HEK293T (cell line): ENCODE measurements at regions not wholly inside any gene's neighbourhood (a gene's known extent, or its start where the extent isn't known, plus 50 kb on each side); places are given as distances from the start of the nearest gene placed in this dataset.

Source experiments
- CTCF ChIA-PET: fragments of 350-600 bp; formaldehyde crosslinking; extraction: SDS; loops from one replicate; lab custom pipeline; 2021; ENCODE audit warnings: antibody characterized with exemption, inconsistent platforms; lab: Yijun Ruan, JAX
- POLR2A ChIA-PET: fragments of 350-600 bp; formaldehyde crosslinking; extraction: SDS; loops from one replicate; lab custom pipeline; 2020; ENCODE audit warnings: antibody characterized with exemption, inconsistent platforms; lab: Yijun Ruan, JAX
- DNase-seq: peaks from one replicate; pipeline ENCODE4 v3.0.0; 2012; ENCODE audit warnings: mixed read lengths; ENCODE audit errors: extremely low spot score
- ARNT ChIP-seq: fragments of 450-650 bp; IDR thresholded peaks from 2 replicates; pipeline ENCODE4 v1.6.1; 2017; ENCODE audit warnings: mild to moderate bottlenecking
- BHLHE40 ChIP-seq: fragments of 450-650 bp; IDR thresholded peaks from 2 replicates; pipeline ENCODE4 v1.6.1; 2016; ENCODE audit warnings: mild to moderate bottlenecking, moderate library complexity, borderline replicate concordance
- CTBP1 ChIP-seq: fragments of 450-650 bp; IDR thresholded peaks from 2 replicates; pipeline ENCODE4 v1.6.1; 2016; ENCODE audit warnings: borderline replicate concordance
- ELF4 ChIP-seq: fragments of 450-650 bp; IDR thresholded peaks from 2 replicates; pipeline ENCODE4 v1.6.1; 2017; ENCODE audit warnings: antibody characterized with exemption
- FOXA1 ChIP-seq: fragments of 450-650 bp; IDR thresholded peaks from 2 replicates; pipeline ENCODE4 v1.6.1; 2016; ENCODE audit warnings: mild to moderate bottlenecking
- FOXK2 ChIP-seq: fragments of 450-650 bp; IDR thresholded peaks from 2 replicates; pipeline ENCODE4 v1.6.1; 2016; ENCODE audit warnings: mild to moderate bottlenecking
- FOXM1 ChIP-seq: fragments of 450-650 bp; IDR thresholded peaks from 2 replicates; pipeline ENCODE4 v1.6.1; 2017; ENCODE audit warnings: mild to moderate bottlenecking, borderline replicate concordance
- HDGF ChIP-seq: fragments of 450-650 bp; IDR thresholded peaks from 2 replicates; pipeline ENCODE4 v1.6.1; 2017; ENCODE audit warnings: antibody characterized with exemption, borderline replicate concordance
- L3MBTL2 ChIP-seq: fragments of 450-650 bp; conservative IDR thresholded peaks from 2 replicates; pipeline ENCODE4 v1.6.1; 2016; ENCODE audit warnings: mild to moderate bottlenecking
- LEF1 ChIP-seq: fragments of 450-650 bp; IDR thresholded peaks from 2 replicates; pipeline ENCODE4 v1.6.1; 2017; ENCODE audit warnings: mild to moderate bottlenecking, borderline replicate concordance
- NFRKB ChIP-seq: fragments of 450-650 bp; IDR thresholded peaks from 2 replicates; pipeline ENCODE4 v1.6.1; 2016; ENCODE audit warnings: mild to moderate bottlenecking, moderate library complexity
- SP1 ChIP-seq: fragments of 450-650 bp; IDR thresholded peaks from 2 replicates; pipeline ENCODE4 v1.6.1; 2017
- SUZ12 ChIP-seq: fragments of 450-650 bp; IDR thresholded peaks from 2 replicates; pipeline ENCODE4 v1.6.1; 2016; ENCODE audit warnings: mild to moderate bottlenecking
- TARDBP ChIP-seq: fragments of 450-650 bp; IDR thresholded peaks from 2 replicates; pipeline ENCODE4 v1.6.1; 2016
- ZNF384 ChIP-seq: fragments of 450-650 bp; IDR thresholded peaks from 2 replicates; pipeline ENCODE4 v1.6.1; 2016
- TF ChIP-seq, protein P1 (sequence below): fragments of 450-650 bp; IDR thresholded peaks from 2 replicates; pipeline ENCODE4 v1.6.1; 2016

DNA sequence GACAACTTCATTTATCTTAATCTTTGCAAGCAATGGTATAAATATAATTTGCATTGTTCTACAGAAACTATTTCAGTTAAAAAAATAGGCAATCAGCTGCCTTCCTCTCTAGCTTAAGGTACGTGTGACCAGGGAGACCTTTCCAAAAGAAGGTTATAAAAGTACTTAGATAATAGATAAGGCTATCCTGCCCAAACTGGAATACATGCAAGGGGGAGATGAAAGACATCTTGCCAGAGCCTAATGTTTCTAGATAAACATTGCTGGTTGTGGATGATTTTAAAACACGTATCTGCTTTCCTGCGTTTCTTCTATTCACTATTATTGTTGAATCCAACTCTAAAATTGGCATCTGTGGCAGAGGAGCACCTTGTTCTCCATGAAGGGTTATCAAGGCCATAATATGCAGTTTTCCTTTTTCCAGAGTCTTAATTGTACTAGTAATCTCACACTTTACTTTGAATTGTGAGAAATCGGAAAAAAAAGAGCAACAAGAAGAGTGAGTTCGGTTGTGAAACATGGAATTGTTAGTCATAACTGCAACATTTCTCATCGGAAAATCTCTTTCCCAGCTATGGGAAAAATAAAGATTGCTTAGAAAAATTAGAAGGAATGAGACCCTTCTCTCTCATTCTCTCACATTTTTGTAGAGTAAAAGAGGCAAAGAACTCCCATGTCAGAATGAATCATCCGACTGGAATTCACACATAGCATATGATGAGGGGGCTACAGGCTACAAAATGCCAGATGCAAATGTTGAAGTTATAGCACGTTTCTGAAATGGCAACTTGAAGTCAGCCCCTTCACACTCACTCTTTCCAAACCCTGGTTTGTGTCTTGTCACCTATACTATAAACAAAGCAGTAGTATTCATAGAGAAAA lies 936.1 kb upstream of the NR2F2 start:
- no peak for DNase-seq
- TF ChIP-seq SUZ12 = no peak
- no peak for TF ChIP-seq FOXM1
- no peak for TF ChIP-seq NFRKB
- TF ChIP-seq FOXK2 = no peak
- TF ChIP-seq LEF1 = no peak
- TF ChIP-seq BHLHE40 = no peak
- ChIA-PET CTCF (no interaction called here), POLR2A (no interaction called here)

DNA sequence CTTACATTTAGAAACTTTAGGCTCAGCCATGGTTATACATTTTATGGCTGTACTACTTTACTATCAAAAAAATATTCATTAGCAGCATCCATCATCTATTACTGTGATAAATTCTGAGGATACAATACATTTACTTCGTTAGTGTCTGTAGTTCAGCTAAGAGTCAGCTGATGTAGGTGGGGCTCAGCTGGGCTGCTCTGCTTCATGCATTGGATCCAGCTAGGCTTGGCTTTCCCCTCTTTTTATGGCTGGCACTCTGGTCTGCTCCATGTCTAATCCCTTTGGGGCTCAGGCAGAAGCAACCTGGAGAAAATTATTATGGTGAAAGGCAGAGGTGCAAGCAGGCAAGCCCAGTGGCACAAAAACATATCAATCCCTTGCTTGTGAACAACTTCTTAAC lies 930.1 kb upstream of the NR2F2 start:
- ChIA-PET POLR2A (no interaction called here), CTCF (no interaction called here)
- TF ChIP-seq SUZ12 = no peak
- TF ChIP-seq ZNF384 = no peak
- no peak for TF ChIP-seq BHLHE40
- no peak for TF ChIP-seq SP1
- no peak for TF ChIP-seq TARDBP
- no peak for TF ChIP-seq LEF1
- no peak for TF ChIP-seq FOXA1
- TF ChIP-seq HDGF = no peak
- no peak for TF ChIP-seq ELF4
- TF ChIP-seq L3MBTL2 = no peak
- TF ChIP-seq FOXM1 = no peak
- TF ChIP-seq, protein P1, sequence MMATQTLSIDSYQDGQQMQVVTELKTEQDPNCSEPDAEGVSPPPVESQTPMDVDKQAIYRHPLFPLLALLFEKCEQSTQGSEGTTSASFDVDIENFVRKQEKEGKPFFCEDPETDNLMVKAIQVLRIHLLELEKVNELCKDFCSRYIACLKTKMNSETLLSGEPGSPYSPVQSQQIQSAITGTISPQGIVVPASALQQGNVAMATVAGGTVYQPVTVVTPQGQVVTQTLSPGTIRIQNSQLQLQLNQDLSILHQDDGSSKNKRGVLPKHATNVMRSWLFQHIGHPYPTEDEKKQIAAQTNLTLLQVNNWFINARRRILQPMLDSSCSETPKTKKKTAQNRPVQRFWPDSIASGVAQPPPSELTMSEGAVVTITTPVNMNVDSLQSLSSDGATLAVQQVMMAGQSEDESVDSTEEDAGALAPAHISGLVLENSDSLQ = no peak
- no peak for TF ChIP-seq FOXK2
- TF ChIP-seq CTBP1 = no peak
- TF ChIP-seq NFRKB = no peak
- no peak for TF ChIP-seq ARNT
- no peak for DNase-seq

DNA sequence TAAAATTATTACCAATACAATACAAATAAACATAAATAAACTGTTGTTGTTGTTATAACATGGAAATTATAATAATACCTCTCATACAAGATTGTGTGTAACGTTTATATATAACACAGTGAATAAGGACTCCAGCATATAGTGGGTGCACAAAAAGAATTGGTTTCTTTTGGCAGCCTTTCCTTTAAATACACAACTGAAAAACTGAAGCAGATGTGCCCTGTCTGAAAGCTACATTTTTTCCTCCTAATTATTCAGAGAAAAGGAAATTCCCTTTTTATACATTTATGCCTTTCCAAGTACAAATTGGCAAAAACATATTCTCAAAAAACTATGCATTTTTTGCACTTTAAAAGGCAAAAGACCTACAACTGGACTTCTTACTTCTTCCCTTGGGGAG lies 928.9 kb upstream of the NR2F2 start:
- no peak for TF ChIP-seq FOXM1
- no peak for TF ChIP-seq NFRKB
- TF ChIP-seq L3MBTL2 = no peak
- TF ChIP-seq SUZ12 = no peak
- no peak for TF ChIP-seq FOXK2
- TF ChIP-seq, protein P1 = no peak
- no peak for TF ChIP-seq SP1
- no peak for TF ChIP-seq BHLHE40
- no peak for TF ChIP-seq CTBP1
- no peak for TF ChIP-seq LEF1
- no peak for TF ChIP-seq FOXA1
- no peak for TF ChIP-seq HDGF
- no peak for TF ChIP-seq ELF4
- TF ChIP-seq ZNF384 = no peak
- no peak for TF ChIP-seq TARDBP
- no peak for TF ChIP-seq ARNT

DNA sequence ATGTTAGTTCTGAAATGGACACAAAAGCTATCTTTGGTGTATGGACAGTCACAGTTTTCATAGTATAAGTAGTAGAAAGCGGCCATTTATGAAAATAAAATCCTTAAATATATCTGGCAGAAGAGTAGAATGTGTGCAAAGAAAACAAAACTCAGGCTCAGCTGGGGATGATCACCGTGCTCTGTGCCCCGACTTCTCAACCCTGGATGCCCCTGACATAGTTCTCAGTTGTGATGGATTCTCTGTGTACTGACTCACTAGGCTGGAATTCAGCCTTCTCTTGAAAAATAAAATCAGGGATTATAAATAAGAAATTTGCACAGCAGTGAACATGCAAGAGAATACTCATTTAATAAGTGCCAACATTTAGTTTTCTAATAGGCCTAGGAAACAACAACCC lies 925.1 kb upstream of the NR2F2 start:
- ChIA-PET POLR2A (no interaction called here), CTCF (no interaction called here)
- TF ChIP-seq HDGF (no peak), CTBP1 (no peak), TARDBP (no peak), ELF4 (no peak), L3MBTL2 (no peak), FOXA1 (no peak), ZNF384 (no peak), ARNT (no peak), FOXM1 (no peak), NFRKB (no peak), LEF1 (no peak), SP1 (no peak), FOXK2 (no peak), BHLHE40 (no peak), SUZ12 (no peak)
- TF ChIP-seq, protein P1 = no peak
- DNase-seq = no peak

More for the DNA sequence above, 928.9 kb upstream of the NR2F2 start:
- ChIA-PET POLR2A (no interaction called here), CTCF (interaction anchor here (0.6 kb wide), 1 partner anchor 38 kb away, joined by 4 read pairs; no protein-coding TSS in a partner anchor)
- DNase-seq = no peak

DNA sequence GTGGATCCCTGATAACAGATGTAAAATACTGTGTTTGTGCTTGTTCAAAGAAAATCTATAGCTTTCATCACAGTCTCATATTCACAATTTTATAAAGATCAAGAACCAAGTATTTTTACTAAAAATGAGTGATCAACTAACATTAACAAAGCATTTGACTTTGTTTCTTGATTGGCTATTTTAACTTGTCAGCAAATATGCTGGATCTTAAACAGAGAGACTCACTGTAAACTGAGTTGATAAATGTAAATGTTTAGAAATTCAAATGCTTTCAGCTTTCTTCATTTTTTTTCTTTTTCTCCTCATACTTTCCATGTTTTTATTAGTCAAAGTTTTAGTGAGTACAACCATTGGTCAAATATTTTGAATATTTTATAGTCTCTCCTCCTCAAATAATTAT lies 923.0 kb upstream of the NR2F2 start:
- ChIA-PET CTCF (no interaction called here), POLR2A (no interaction called here)
- no peak for DNase-seq
- TF ChIP-seq L3MBTL2 = no peak
- TF ChIP-seq BHLHE40 = no peak
- TF ChIP-seq NFRKB = no peak
- no peak for TF ChIP-seq SUZ12
- TF ChIP-seq LEF1 = no peak
- TF ChIP-seq FOXK2 = no peak
- no peak for TF ChIP-seq ELF4
- no peak for TF ChIP-seq FOXM1
- TF ChIP-seq HDGF = no peak
- TF ChIP-seq, protein P1 = no peak
- no peak for TF ChIP-seq TARDBP
- no peak for TF ChIP-seq ZNF384
- TF ChIP-seq SP1 = no peak
